ENCODE measurements at regions not wholly inside any gene's neighbourhood (a gene's known extent, or its start where the extent isn't known, plus 50 kb on each side); places are given as distances from the start of the nearest gene placed in this dataset.

DNA sequence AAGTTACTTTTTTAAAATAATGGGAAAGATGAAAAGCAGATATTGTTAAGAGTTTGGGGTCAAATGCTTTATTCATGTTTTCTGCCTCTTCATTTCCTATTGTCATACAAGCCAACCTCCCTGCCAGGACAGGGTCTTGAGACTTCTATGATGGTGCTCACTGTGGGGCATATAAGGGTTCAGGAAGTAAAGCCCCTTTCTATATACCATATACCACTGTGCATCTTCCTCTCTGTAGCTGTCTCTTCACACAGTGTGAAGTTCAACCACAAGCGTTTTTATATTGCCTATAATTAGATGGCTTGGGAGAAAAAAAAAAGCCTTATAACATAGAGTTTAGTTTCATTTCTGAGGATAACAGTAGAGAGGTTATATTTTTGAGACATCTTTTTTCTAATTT, 389.8 kb upstream of the SORCS1 start:
- H3K4me2 ChIP-seq (ENCODE audit: low read depth, low read length, poor library complexity, severe bottlenecking): no peak overlapping the region
- no peaks in the 10 kb centered on the region for H3F3A ChIP-seq (ENCODE audit: insufficient read depth)
- H3K27me3 ChIP-seq (ENCODE audit: low read length): no peaks in the 10 kb centered on the region
- H3K27ac ChIP-seq (ENCODE audit: low read depth, low read length): no peak overlapping the region
- no peaks in the 10 kb centered on the region for H3K79me2 ChIP-seq (ENCODE audit: insufficient read depth, low read length)
- H3K9ac ChIP-seq (ENCODE audit: low read length): no peak overlapping the region
- H3K9me2 ChIP-seq (replicated peaks; ENCODE audit: insufficient read depth, low read length): no peaks in the 10 kb centered on the region
- no peak overlapping the region for H2AFZ ChIP-seq (ENCODE audit: low read depth, low read length, severe bottlenecking)
- TF ChIP-seq, protein P1, sequence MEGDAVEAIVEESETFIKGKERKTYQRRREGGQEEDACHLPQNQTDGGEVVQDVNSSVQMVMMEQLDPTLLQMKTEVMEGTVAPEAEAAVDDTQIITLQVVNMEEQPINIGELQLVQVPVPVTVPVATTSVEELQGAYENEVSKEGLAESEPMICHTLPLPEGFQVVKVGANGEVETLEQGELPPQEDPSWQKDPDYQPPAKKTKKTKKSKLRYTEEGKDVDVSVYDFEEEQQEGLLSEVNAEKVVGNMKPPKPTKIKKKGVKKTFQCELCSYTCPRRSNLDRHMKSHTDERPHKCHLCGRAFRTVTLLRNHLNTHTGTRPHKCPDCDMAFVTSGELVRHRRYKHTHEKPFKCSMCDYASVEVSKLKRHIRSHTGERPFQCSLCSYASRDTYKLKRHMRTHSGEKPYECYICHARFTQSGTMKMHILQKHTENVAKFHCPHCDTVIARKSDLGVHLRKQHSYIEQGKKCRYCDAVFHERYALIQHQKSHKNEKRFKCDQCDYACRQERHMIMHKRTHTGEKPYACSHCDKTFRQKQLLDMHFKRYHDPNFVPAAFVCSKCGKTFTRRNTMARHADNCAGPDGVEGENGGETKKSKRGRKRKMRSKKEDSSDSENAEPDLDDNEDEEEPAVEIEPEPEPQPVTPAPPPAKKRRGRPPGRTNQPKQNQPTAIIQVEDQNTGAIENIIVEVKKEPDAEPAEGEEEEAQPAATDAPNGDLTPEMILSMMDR (IDR thresholded peaks at IDR 0.05; ENCODE audit: insufficient read depth, low read length, poor library complexity, severe bottlenecking): no peak
- no peak for TF ChIP-seq EZH2phosphoT487 (conservative IDR thresholded peaks at IDR 0.05; ENCODE audit: low read length)
- H3K9me3 ChIP-seq (ENCODE audit: insufficient read depth, low read length): no peaks in the 10 kb centered on the region
- no peak overlapping the region for H3K4me3 ChIP-seq (ENCODE audit: insufficient read depth, low read length, poor library complexity, severe bottlenecking)
- no peaks in the 10 kb centered on the region for H4K20me1 ChIP-seq (ENCODE audit: low read depth, low read length)
- no peaks in the 10 kb centered on the region for H3K36me3 ChIP-seq (ENCODE audit: low read length)

- H2AFZ ChIP-seq (ENCODE audit: low read depth, low read length, severe bottlenecking): no peak overlapping the region
- no peak overlapping the region for H3K27ac ChIP-seq (ENCODE audit: low read depth, low read length)
These were observed 389.0 kb upstream of the SORCS1 start for GRCh38 chr10:107553470-107553869.

DNA sequence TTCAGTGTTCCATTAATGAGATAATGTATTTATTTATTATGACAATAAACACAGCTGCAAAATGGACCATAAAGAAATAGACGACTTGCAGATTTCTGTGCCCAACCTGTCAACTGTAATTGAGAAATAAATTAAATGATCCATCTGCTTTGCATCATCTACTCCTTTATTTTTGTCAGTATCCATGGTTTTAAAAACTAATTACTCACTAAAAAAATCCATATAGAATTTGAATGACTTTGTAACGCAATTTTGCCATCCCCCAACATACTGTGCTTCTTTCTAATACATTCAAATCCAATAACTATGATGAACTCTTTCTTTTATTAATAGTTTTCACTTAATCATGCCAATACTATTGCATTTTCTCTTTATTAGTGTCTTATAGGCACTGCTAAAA, 388.5 kb upstream of the SORCS1 start:
- H3K27me3 ChIP-seq (ENCODE audit: low read length): no peaks in the 10 kb centered on the region
- H3K4me2 ChIP-seq (ENCODE audit: low read depth, low read length, poor library complexity, severe bottlenecking): no peak overlapping the region
- TF ChIP-seq, protein P1 (IDR thresholded peaks at IDR 0.05; ENCODE audit: insufficient read depth, low read length, poor library complexity, severe bottlenecking): no peak
- TF ChIP-seq EZH2phosphoT487 (conservative IDR thresholded peaks at IDR 0.05; ENCODE audit: low read length): no peak
- H3K9ac ChIP-seq (ENCODE audit: low read length): no peak overlapping the region
- no peaks in the 10 kb centered on the region for H3F3A ChIP-seq (ENCODE audit: insufficient read depth)
- H3K27ac ChIP-seq (ENCODE audit: low read depth, low read length): no peak overlapping the region
- H3K9me3 ChIP-seq (ENCODE audit: insufficient read depth, low read length): no peaks in the 10 kb centered on the region
- no peaks in the 10 kb centered on the region for H3K9me2 ChIP-seq (replicated peaks; ENCODE audit: insufficient read depth, low read length)
- no peaks in the 10 kb centered on the region for H3K79me2 ChIP-seq (ENCODE audit: insufficient read depth, low read length)
- H3K36me3 ChIP-seq (ENCODE audit: low read length): no peaks in the 10 kb centered on the region
- no peaks in the 10 kb centered on the region for H4K20me1 ChIP-seq (ENCODE audit: low read depth, low read length)
- no peak overlapping the region for H2AFZ ChIP-seq (ENCODE audit: low read depth, low read length, severe bottlenecking)
- no peak overlapping the region for H3K4me3 ChIP-seq (ENCODE audit: insufficient read depth, low read length, poor library complexity, severe bottlenecking)

More at GRCh38 chr10:107553470-107553869, 389.0 kb upstream of the SORCS1 start:
- no peaks in the 10 kb centered on the region for H3K36me3 ChIP-seq (ENCODE audit: low read length)
- no peaks in the 10 kb centered on the region for H3K9me3 ChIP-seq (ENCODE audit: insufficient read depth, low read length)
- no peaks in the 10 kb centered on the region for H3K9me2 ChIP-seq (replicated peaks; ENCODE audit: insufficient read depth, low read length)
- no peaks in the 10 kb centered on the region for H3K79me2 ChIP-seq (ENCODE audit: insufficient read depth, low read length)
- no peaks in the 10 kb centered on the region for H3F3A ChIP-seq (ENCODE audit: insufficient read depth)
- TF ChIP-seq, protein P1 (IDR thresholded peaks at IDR 0.05; ENCODE audit: insufficient read depth, low read length, poor library complexity, severe bottlenecking): no peak
- TF ChIP-seq EZH2phosphoT487 (conservative IDR thresholded peaks at IDR 0.05; ENCODE audit: low read length): no peak
- H3K27me3 ChIP-seq (ENCODE audit: low read length): no peaks in the 10 kb centered on the region
- no peak overlapping the region for H3K4me2 ChIP-seq (ENCODE audit: low read depth, low read length, poor library complexity, severe bottlenecking)
- no peak overlapping the region for H3K9ac ChIP-seq (ENCODE audit: low read length)
- H3K4me3 ChIP-seq (ENCODE audit: insufficient read depth, low read length, poor library complexity, severe bottlenecking): no peak overlapping the region
- H4K20me1 ChIP-seq (ENCODE audit: low read depth, low read length): no peaks in the 10 kb centered on the region
